ENCODE measurements at regions not wholly inside any gene's neighbourhood (a gene's known extent, or its start where the extent isn't known, plus 50 kb on each side); places are given as distances from the start of the nearest gene placed in this dataset.

DNA sequence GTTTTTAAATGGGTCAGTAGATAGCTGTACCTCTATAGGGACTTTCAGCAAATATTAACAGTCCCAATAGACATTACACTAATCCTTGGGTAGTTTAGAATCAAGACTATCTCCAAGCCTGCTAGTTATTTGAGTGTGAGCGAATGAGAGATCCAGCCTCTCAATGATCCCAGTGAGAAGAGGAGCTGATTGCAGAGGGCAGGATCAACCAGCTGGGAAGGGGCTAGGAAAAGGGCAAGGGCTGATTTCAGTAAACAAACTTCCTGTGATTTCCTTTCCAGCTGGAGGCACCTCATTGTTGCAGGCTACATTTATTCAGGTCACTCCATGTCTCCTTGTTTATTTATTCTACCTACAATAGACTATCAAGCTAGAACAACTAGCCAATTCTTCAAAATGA, 84.1 kb upstream of the CTNNA2 start:
- no peak for DNase-seq (ENCODE audit: low read depth)
- TF ChIP-seq, protein P1, sequence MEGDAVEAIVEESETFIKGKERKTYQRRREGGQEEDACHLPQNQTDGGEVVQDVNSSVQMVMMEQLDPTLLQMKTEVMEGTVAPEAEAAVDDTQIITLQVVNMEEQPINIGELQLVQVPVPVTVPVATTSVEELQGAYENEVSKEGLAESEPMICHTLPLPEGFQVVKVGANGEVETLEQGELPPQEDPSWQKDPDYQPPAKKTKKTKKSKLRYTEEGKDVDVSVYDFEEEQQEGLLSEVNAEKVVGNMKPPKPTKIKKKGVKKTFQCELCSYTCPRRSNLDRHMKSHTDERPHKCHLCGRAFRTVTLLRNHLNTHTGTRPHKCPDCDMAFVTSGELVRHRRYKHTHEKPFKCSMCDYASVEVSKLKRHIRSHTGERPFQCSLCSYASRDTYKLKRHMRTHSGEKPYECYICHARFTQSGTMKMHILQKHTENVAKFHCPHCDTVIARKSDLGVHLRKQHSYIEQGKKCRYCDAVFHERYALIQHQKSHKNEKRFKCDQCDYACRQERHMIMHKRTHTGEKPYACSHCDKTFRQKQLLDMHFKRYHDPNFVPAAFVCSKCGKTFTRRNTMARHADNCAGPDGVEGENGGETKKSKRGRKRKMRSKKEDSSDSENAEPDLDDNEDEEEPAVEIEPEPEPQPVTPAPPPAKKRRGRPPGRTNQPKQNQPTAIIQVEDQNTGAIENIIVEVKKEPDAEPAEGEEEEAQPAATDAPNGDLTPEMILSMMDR (IDR thresholded peaks at IDR 0.05; ENCODE audit: insufficient read depth, low read depth, low read length, missing control alignments) = no peak
- no peak overlapping the region for H3K4me3 ChIP-seq (ENCODE audit: low read depth, low read length)

DNA sequence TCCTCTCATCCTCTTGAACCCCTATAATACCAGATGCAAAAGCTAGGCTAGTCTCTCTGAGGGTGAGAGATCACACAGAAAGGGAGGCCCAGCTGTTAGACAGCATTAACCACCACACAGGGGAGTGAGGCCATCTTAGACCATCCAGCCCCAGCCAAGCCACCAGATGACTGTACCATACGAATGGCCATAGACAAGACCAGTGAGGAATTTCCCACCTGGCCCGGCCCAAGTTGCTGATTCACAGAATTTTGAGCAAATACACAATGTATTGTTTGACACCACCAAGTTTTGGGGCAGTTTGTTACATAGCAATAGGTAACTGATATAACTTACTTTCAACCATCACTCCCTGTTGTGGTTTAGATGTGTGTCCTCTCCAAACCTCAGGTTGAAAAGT, 98.2 kb upstream of the CTNNA2 start:
- H3K4me3 ChIP-seq (ENCODE audit: low read depth, low read length) = no peak overlapping the region
- TF ChIP-seq, protein P1 (IDR thresholded peaks at IDR 0.05; ENCODE audit: insufficient read depth, low read depth, low read length, missing control alignments) = no peak
- DNase-seq (ENCODE audit: low read depth) = no peak

DNA sequence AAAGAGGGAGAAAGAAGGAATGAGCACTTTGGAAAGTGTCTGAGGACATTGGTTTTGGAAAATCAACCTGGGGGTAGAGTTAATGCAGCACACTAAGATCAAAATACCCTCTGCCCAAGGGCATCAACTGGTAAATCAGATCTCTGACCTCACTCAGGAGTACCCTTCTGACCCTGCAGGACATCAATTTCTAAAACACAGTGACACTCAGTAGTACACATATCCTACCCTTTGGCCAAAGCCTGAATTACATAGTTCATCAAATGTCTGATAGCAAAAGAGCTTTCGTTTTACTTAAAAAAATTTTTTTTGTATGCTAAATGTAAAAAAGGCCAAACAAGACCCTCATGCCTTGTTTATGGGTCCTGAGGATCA, 118.4 kb upstream of the CTNNA2 start:
- TF ChIP-seq, protein P1 (IDR thresholded peaks at IDR 0.05; ENCODE audit: insufficient read depth, low read depth, low read length, missing control alignments) = no peak
- H3K4me3 ChIP-seq (ENCODE audit: low read depth, low read length) = no peak overlapping the region
- DNase-seq (ENCODE audit: low read depth) = no peak

GRCh38 chr2:79393806-79394484, 118.9 kb upstream of the CTNNA2 start:
- no peak overlapping the region for H3K4me3 ChIP-seq (ENCODE audit: low read depth, low read length)
- no peak for DNase-seq (ENCODE audit: low read depth)
- TF ChIP-seq, protein P1 (IDR thresholded peaks at IDR 0.05; ENCODE audit: insufficient read depth, low read depth, low read length, missing control alignments) = no peak

- TF ChIP-seq, protein P1 (IDR thresholded peaks at IDR 0.05; ENCODE audit: insufficient read depth, low read depth, low read length, missing control alignments) = no peak
Measured at GRCh38 chr2:79393107-79393685, 119.7 kb upstream of the CTNNA2 start.

GRCh38 chr2:79389481-79389880, 123.4 kb upstream of the CTNNA2 start:
- DNase-seq (ENCODE audit: low read depth) = no peak
- TF ChIP-seq, protein P1 (IDR thresholded peaks at IDR 0.05; ENCODE audit: insufficient read depth, low read depth, low read length, missing control alignments) = no peak
- H3K4me3 ChIP-seq (ENCODE audit: low read depth, low read length) = no peak overlapping the region

More at GRCh38 chr2:79393107-79393685, 119.7 kb upstream of the CTNNA2 start:
- no peak overlapping the region for H3K4me3 ChIP-seq (ENCODE audit: low read depth, low read length)
- DNase-seq (ENCODE audit: low read depth) = no peak

DNA sequence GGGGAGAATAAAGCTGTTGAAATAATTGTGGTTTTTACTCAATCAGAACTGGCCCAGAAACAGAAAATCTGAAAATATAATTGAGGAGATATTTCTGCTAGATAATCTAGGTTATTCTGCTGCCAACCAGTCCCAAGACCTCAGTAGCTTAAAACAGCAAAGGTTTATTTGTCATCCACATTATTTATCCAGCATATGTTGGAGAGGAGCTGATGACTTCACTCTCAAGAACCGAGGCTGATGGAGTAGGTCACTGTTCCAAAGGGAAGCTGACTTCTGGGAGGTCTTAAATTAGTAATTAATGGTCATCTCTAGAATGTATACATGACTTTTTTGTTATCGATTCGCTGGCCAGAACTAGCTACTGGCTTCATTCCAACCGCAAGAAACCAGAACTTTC, 124.8 kb upstream of the CTNNA2 start:
- DNase-seq (ENCODE audit: low read depth) = no peak
- no peak overlapping the region for H3K4me3 ChIP-seq (ENCODE audit: low read depth, low read length)
- TF ChIP-seq, protein P1 (IDR thresholded peaks at IDR 0.05; ENCODE audit: insufficient read depth, low read depth, low read length, missing control alignments) = no peak

Data from GM12865 (cell line).